ENCODE measurements at regions not wholly inside any gene's neighbourhood (a gene's known extent, or its start where the extent isn't known, plus 50 kb on each side); places are given as distances from the start of the nearest gene placed in this dataset.

GRCh38 chr5:74132485-74132884 is 506.5 kb downstream of the ARHGEF28 start:
- BruUV-seq (replicated peaks), result no TSS peak
- Histone ChIP-seq H3K9ac (ENCODE audit: low read length) (no peak overlapping the region), H3K4me2 (ENCODE audit: low read length) (no peak overlapping the region), H4K20me1 (ENCODE audit: low read length) (no peaks in the 10 kb centered on the region), H3K9me3 (ENCODE audit: low read length) (no peaks in the 10 kb centered on the region), H3K36me3 (ENCODE audit: low read depth, low read length) (no peaks in the 10 kb centered on the region), H3K4me3 (ENCODE audit: low read length) (no peak overlapping the region), H3K27me3 (ENCODE audit: low read length) (no peaks in the 10 kb centered on the region), H3F3A (ENCODE audit: low read length, unreplicated experiment) (no peaks in the 10 kb centered on the region), H3K27ac (ENCODE audit: low read length) (no peak overlapping the region), H3K9me2 (replicated peaks; ENCODE audit: low read length) (no peaks in the 10 kb centered on the region), H2AFZ (ENCODE audit: low read length) (no peak overlapping the region), H3K79me2 (ENCODE audit: low read length) (no peaks in the 10 kb centered on the region), H3K4me1 (ENCODE audit: insufficient read depth, low read length) (peaks cover 9% of the 10 kb centered on the region)
- ChIA-PET CTCF (no interaction called here), POLR2A (ENCODE audit: unreplicated experiment) (no interaction called here)
- no peak for DNase-seq
- intact Hi-C loops (cut with micrococcal nuclease), result no loop called here
- ATAC-seq, result no peak
- TF ChIP-seq EZH2 (IDR thresholded peaks at IDR 0.05; ENCODE audit: low read length, unreplicated experiment), result no peak
- TF ChIP-seq EZH2phosphoT487 (IDR thresholded peaks at IDR 0.05; ENCODE audit: borderline replicate concordance, low read length), result no peak
- TF ChIP-seq CTCF (conservative IDR thresholded peaks at IDR 0.05; ENCODE audit: low read depth, low read length), result no peak

DNA sequence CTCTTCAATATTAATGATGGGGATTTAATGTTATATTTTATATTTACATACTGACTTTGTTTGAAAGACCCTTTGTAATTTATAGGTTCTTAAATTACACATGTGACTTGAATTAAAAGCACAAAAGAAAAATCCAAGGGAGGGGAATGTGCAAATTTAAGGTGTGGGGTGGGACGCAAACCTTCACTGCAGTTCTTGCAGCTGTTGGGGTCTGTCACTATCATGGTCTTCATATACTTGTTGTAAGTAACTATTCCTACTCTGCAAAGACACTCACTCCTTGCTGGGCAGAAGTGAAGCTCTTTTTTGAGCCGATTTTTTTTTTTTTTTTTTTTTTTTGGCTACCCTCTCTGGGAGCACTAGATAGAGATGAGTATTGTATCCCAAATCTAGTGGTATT is 505.3 kb downstream of the ARHGEF28 start:
- no peaks in the 10 kb centered on the region for H3F3A ChIP-seq (ENCODE audit: low read length, unreplicated experiment)
- DNase-seq, result no peak
- H3K9me3 ChIP-seq (ENCODE audit: low read length), result no peaks in the 10 kb centered on the region
- no peak overlapping the region for H2AFZ ChIP-seq (ENCODE audit: low read length)
- no peaks in the 10 kb centered on the region for H3K9me2 ChIP-seq (replicated peaks; ENCODE audit: low read length)
- H3K36me3 ChIP-seq (ENCODE audit: low read depth, low read length), result no peaks in the 10 kb centered on the region
- TF ChIP-seq EZH2 (IDR thresholded peaks at IDR 0.05; ENCODE audit: low read length, unreplicated experiment) (no peak), CTCF (conservative IDR thresholded peaks at IDR 0.05; ENCODE audit: low read depth, low read length) (no peak), EZH2phosphoT487 (IDR thresholded peaks at IDR 0.05; ENCODE audit: borderline replicate concordance, low read length) (no peak)
- intact Hi-C loops (cut with micrococcal nuclease), result no loop called here
- BruUV-seq (replicated peaks), result no TSS peak
- H3K27me3 ChIP-seq (ENCODE audit: low read length), result no peaks in the 10 kb centered on the region
- no peaks in the 10 kb centered on the region for H4K20me1 ChIP-seq (ENCODE audit: low read length)
- CTCF ChIA-PET, result no interaction called here
- no peaks in the 10 kb centered on the region for H3K79me2 ChIP-seq (ENCODE audit: low read length)
- no peak overlapping the region for H3K27ac ChIP-seq (ENCODE audit: low read length)
- no peak overlapping the region for H3K9ac ChIP-seq (ENCODE audit: low read length)
- no peak overlapping the region for H3K4me3 ChIP-seq (ENCODE audit: low read length)
- no peak overlapping the region for H3K4me2 ChIP-seq (ENCODE audit: low read length)
- ATAC-seq, result no peak
- peaks cover 18% of the 10 kb centered on the region for H3K4me1 ChIP-seq (ENCODE audit: insufficient read depth, low read length)
- POLR2A ChIA-PET (ENCODE audit: unreplicated experiment), result no interaction called here

DNA sequence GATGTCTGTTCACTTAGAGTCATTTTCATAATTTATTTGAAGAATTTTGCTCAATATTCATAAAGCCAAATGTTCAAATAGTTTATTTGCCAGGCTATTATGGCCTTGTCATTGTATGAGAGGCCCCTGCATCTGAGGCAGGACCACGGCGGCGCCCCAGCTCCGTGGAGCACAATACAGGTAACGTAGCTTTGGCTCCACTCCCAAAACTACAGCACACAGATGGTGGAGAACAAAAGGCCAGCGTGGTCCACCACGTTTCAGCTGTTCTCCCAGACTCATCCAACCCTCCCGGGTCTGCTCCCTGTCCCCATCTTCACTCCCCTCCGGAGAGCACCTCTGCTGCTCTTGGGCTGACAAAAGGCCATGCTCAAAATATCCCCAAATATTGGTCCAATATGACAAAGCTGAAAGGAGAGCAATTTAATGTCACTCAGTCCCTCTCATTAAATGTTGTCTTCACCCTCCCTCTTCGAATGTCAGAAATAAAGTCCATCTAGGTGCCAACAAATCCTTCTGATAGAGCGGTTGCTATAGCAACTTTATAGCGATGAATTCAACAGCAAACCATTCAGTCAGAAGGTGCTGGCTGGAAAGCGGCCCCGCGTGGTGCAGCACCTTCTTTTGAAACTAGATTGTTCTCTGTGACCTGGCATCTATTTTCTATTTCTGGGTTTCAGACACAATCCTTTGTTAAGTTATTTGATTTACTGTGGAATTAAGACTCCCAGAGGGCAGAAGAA is 504.3 kb downstream of the ARHGEF28 start:
- DNase-seq (no peak), ATAC-seq (no peak)
- Histone ChIP-seq H3K36me3 (ENCODE audit: low read depth, low read length) (no peaks in the 10 kb centered on the region), H3K4me2 (ENCODE audit: low read length) (no peak overlapping the region), H3K9me3 (ENCODE audit: low read length) (no peaks in the 10 kb centered on the region), H3K9me2 (replicated peaks; ENCODE audit: low read length) (no peaks in the 10 kb centered on the region), H3K27me3 (ENCODE audit: low read length) (no peaks in the 10 kb centered on the region), H3K27ac (ENCODE audit: low read length) (no peak overlapping the region), H3K4me1 (ENCODE audit: insufficient read depth, low read length) (peaks cover 21% of the 10 kb centered on the region), H3K9ac (ENCODE audit: low read length) (no peak overlapping the region), H3K4me3 (ENCODE audit: low read length) (no peak overlapping the region), H3K79me2 (ENCODE audit: low read length) (no peaks in the 10 kb centered on the region), H3F3A (ENCODE audit: low read length, unreplicated experiment) (no peaks in the 10 kb centered on the region), H4K20me1 (ENCODE audit: low read length) (no peaks in the 10 kb centered on the region), H2AFZ (ENCODE audit: low read length) (no peak overlapping the region)
- no TSS peak for BruUV-seq (replicated peaks)
- ChIA-PET POLR2A (ENCODE audit: unreplicated experiment) (no interaction called here), CTCF (no interaction called here)
- no peak for TF ChIP-seq EZH2 (IDR thresholded peaks at IDR 0.05; ENCODE audit: low read length, unreplicated experiment)
- intact Hi-C loops (cut with micrococcal nuclease), result no loop called here
